Glutamatergic neuron (in vitro differentiated cells): ENCODE measurements at regions not wholly inside any gene's neighbourhood (a gene's known extent, or its start where the extent isn't known, plus 50 kb on each side); places are given as distances from the start of the nearest gene placed in this dataset.

Experiments
- DNase-seq: peaks from one replicate; pipeline ENCODE4 v3.0.0; 2022
- H3K27ac Mint-ChIP-seq: one replicate; pipeline ENCODE4 v1.8.0; 2020; ENCODE audit warnings: mild to moderate bottlenecking, mixed read lengths, inconsistent platforms; ENCODE audit not compliant: unreplicated experiment
- H3K27me3 Mint-ChIP-seq: one replicate; pipeline ENCODE4 v1.8.0; 2020; ENCODE audit warnings: mild to moderate bottlenecking, moderate library complexity, mixed read lengths, inconsistent platforms; ENCODE audit not compliant: unreplicated experiment
- H3K36me3 Mint-ChIP-seq: one replicate; pipeline ENCODE4 v1.8.0; 2020; ENCODE audit warnings: mild to moderate bottlenecking, mixed read lengths, inconsistent platforms; ENCODE audit not compliant: unreplicated experiment
- H3K4me1 Mint-ChIP-seq: one replicate; pipeline ENCODE4 v1.8.0; 2020; ENCODE audit warnings: mild to moderate bottlenecking, low read depth, mixed read lengths, inconsistent platforms; ENCODE audit not compliant: unreplicated experiment
- H3K4me3 Mint-ChIP-seq: one replicate; pipeline ENCODE4 v1.8.0; 2020; ENCODE audit warnings: mild to moderate bottlenecking, mixed read lengths, inconsistent platforms; ENCODE audit not compliant: unreplicated experiment
- H3K9me3 Mint-ChIP-seq: one replicate; pipeline ENCODE4 v1.8.0; 2020; ENCODE audit warnings: mild to moderate bottlenecking, moderate library complexity, mixed read lengths, inconsistent platforms; ENCODE audit not compliant: unreplicated experiment
- CTCF ChIP-seq: fragments of 200-600 bp; sonication (generic); IDR thresholded peaks from one replicate; pipeline ENCODE4 v1.5.0; 2021; ENCODE audit not compliant: partially characterized antibody, unreplicated experiment

DNA sequence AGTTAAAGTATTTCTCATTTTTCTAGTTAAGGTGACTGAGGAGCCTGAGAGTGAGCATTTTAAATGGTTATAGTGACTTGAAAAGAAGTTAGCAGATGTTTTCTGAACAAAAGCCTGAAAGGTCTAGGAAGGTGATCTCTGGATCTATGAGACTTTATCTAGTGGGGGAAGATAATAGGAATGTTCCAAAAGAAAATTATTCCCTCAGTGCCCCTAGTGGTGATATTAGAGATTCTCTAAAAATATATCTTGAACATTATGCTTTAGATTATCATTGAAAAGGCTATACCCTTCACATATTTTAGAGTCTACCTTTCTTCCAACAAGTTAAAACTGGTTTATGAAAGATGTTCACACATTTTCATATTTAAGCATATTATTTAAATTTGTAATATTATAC lies 69.0 kb upstream of the SPANXN1 start:
- H3K27me3 Mint-ChIP-seq, result no peaks in the 10 kb centered on the region
- H3K36me3 Mint-ChIP-seq, result no peaks in the 10 kb centered on the region
- no peak overlapping the region for H3K4me3 Mint-ChIP-seq
- DNase-seq, result no peak
- H3K27ac Mint-ChIP-seq, result no peak overlapping the region
- no peaks in the 10 kb centered on the region for H3K4me1 Mint-ChIP-seq
- peak; percentile 59 for TF ChIP-seq CTCF
- H3K9me3 Mint-ChIP-seq, result no peaks in the 10 kb centered on the region

DNA sequence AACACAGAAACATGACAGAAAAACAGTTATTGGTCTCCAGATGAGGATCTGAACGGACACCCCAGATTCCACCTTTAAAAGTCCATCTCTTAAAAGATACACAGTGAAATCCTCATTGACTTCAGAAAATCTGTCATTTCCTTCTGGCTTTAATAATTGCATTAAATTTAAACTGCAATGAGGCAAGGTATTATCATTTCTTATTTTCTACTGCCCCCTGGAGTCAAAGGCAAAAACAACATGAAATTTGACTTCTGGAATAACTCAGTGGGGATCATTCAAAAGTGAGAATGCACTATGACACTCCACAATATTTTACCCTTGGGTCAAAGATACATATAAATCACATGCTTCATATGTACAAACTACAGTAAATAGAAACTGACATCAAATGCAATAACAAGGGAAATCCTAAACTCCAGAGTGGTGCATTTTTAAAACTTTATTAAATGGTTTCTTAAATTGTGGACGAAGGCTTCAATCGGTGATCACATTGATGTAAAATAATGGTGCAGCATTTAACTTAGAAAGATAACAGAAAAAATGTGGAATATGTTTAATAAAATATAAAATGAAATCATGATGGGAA lies 56.4 kb upstream of the SPANXN1 start:
- Mint-ChIP-seq H3K9me3 (peaks cover 1% of the 10 kb centered on the region), H3K27ac (no peak overlapping the region), H3K4me3 (no peak overlapping the region), H3K27me3 (no peaks in the 10 kb centered on the region), H3K4me1 (no peaks in the 10 kb centered on the region), H3K36me3 (no peaks in the 10 kb centered on the region)
- no peak for DNase-seq
- TF ChIP-seq CTCF, result peak; percentile 70
